ENCODE measurements at regions not wholly inside any gene's neighbourhood (a gene's known extent, or its start where the extent isn't known, plus 50 kb on each side); places are given as distances from the start of the nearest gene placed in this dataset.

DNA sequence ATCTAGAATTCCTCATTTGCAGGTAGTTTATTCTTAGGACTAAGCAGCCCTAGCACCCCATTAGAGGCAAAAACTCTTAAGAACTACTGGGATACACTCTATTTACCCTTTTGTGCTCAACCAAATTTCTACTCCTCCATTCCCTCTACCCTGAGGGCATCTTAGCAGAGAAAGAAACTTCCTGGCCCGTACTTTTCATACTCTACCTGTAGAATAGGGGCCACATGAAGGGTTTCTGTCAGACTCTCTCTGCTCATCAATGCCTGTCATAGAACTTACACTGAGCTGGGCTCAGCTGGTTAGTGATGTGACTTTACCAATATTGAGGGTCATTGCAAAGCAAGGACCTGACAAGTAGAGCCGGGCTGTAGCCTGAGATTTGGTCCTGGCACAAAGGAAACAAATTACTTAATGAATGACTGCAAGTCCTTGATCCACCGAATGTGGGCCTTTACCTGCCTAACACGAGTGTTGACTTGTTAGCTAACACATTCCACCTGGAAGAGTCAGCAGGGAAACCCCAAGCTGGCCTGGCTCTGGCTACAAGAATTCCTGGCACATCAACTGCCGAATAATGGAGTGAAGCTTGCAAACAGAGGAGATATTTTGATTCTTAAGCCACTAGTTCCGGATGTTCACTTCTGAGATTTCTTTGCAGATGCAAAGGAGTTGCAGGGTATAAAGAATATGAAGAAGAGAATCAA, 280.5 kb upstream of the JAG1 start:
- no peak for DNase-seq (ENCODE audit: low read depth in 3 of 3)

DNA sequence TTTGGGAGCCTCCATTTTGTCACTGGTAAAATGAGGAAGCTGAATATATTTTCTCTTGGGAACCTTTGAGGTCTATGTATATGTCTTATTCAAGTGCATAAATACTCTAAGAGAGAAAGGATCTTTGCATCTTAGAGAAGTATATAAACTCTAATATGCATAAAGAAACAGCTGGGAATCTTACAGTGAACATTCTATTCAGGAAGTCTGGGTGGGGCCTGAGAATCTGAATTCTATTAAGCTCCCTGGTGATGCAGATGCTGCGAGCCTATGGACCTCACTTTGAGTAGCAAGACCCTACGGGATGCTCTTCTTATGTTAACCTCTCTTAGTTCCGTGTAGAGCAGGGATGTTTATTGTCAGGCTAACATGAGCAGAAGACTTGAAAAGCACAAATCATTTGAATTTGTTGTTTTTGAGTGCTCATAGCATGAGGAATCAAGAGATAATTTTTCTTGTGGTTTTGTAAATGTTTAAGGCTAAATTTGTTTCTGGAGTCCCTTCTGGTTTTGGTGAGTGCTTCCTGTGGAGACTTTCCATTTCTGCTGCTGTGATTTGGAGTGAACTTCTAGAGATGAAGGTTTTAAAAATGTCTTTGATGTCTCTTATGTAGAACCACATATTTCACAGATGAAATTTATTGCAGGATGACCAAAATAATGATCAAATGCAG, 281.2 kb upstream of the JAG1 start:
- no peak for DNase-seq (ENCODE audit: low read depth in 3 of 3)

- no peak for DNase-seq (ENCODE audit: low read depth in 3 of 3)
These were observed 284.5 kb upstream of the JAG1 start for GRCh38 chr20:10958279-10958678.

GRCh38 chr20:10960416-10960815, 286.6 kb upstream of the JAG1 start:
- no peak for DNase-seq (ENCODE audit: low read depth in 3 of 3)

DNA sequence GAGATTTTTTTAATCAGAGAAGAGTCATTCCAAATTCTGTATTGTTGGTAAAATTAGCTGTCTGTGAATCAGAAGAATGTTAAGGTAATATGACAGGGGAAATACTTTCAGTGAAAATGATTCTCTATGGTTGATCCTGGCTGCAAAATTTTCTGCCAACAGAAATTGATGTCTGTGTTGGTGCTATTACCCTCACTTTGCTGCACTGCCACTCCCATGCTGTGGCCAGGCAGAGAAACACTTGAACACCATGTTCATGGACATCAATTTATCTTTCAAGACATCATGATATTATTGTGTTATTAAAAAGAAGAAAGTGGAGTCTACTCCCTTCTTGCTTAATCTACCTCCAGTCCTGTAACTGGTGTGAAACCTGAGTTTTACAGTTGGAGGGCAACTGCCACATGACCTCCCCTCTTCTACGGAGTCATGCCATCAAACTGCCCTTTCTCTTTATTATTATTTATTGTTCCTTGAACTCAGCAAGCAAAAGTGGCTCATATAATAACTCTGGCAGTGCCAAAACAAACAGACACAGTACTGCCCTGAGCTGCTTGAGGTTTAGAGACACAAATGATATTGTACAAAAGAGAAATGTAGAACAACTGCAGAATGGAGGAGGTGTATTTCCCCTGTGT, 288.0 kb upstream of the JAG1 start:
- DNase-seq (ENCODE audit: low read depth in 3 of 3) = no peak

DNA sequence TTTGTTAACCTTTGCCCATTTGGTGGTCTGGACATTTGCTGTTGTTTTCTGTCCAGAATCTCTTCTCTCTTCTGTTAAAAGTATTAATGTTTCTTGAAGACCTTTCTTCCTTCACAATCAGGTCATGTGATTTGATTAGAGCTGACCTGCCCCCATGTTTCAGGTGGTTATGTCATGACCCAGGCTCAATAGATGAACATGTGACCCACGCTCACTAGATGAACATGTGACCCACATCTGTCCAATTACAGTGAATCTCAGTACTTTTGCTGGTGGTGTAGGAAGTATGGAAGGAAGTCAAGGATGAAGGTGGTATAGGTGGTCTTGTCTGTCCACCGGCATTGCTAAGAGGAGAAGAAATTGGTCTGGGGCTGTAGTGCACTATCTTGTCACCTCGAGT, 289.1 kb upstream of the JAG1 start:
- DNase-seq (ENCODE audit: low read depth in 3 of 3) = no peak

- no peak for DNase-seq (ENCODE audit: low read depth in 3 of 3)
These were observed 290.0 kb upstream of the JAG1 start for GRCh38 chr20:10963717-10964266.

GRCh38 chr20:10965936-10966470, 292.2 kb upstream of the JAG1 start:
- no peak for DNase-seq (ENCODE audit: low read depth in 3 of 3)

DNA sequence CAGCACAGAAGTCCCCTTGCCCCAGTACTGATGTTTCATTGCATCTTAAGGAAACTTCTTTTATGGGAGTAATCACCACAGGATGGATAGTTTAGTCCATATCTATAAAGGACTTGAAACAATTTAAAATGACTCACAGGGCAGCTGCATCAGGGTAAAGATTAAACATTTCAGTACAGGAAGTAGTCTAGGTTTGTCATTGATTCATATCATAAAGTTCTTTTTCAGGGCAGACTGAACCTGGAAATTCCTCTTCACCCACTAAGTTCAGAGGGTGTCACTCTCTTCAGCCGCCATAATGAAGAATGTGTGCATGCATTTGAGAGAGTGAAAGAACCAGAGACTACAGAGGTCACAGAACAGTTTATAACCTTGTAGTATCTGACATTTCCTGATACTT, 296.3 kb upstream of the JAG1 start:
- DNase-seq (ENCODE audit: low read depth in 3 of 3) = no peak

DNA sequence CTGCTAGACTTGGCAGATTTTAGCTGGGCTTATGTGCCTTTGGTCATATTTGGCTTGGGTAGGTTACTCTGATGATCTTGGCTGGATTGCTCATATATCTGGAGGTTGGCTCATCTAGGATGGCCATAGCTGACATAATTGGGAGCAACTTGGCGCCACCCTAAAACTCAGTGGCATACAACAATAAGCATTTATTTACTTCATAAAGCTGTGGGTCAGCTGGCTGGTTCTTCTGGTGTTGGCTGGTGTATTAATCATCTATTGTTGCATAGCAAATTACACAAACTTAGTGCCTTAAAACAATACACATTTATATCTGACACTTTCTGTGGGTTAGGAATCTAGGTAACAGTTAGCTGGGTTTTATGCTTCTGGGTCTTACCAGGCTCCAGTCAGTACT, 297.3 kb upstream of the JAG1 start:
- no peak for DNase-seq (ENCODE audit: low read depth in 3 of 3)

GRCh38 chr20:10972219-10972860, 298.5 kb upstream of the JAG1 start:
- no peak for DNase-seq (ENCODE audit: low read depth in 3 of 3)

DNA sequence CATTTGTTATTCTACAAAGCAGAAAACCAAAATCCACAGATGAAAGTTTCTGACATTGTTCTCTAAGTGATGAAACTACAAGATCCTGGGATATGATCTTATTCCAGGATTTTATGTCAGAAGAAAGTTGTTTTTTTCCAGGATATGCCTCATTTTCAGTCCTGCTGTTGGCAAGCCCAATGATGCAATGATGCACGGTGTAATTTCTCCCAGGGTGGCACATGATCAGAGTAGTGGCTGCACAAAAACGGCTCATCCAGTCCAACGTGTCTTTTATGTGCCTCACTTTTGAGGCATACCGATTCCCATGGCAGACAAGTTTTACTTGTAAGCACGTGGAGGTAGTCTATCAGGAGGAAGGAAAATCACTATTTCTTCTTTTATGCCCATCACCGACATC, 302.3 kb upstream of the JAG1 start:
- no peak for DNase-seq (ENCODE audit: low read depth in 3 of 3)

DNA sequence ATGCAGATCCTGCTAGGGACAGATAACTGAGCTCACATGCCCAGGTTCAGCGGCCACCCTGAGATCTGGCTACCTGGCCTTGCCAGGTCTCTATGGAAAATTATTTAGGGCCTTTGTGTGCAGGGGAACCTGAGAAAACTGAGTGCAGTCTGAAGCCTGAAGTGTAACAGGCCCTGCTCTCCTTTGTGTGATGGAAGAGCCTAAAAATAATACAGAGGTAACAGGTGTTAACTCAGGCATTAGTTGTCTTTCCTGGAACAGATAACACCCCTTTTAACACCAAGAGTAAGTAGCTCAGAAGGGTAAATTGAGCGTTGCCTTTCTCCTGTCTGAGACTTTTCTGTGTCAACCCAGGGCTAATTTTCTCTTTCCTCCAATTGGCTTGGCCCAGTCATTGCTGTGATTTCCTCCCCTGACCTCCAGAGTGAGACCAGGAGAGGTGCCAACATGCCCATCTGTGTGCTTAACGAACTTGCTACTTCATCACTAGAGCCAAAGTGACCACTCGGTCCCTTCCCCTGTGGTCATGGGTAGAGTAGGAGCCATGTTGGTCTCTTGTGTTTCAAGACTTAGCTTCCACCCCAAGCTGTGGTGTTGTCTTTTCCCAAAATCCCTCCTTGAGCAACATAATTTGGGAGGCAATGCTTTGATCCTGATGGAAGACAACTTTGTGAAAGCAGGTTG, 304.4 kb upstream of the JAG1 start:
- DNase-seq (ENCODE audit: low read depth in 3 of 3) = no peak

DNA sequence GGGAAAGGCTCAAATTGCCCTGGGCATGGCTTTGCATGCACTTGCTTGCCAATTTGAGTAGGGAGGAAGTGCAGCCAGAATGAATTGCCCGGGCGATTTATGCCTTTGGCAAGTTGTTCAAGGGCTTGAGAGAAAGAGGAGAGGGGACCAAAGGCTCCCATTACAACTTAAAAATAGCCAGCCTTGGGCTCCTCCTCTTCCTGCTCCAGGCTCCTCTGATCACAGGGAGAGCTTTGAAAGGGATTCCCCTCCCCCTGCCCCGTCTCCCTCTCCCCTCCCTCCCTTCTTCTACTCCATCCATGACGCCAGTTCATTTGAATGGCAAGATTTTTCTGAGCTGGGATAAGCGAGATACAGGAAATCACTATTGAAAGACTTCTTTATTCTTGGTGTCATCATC, 304.9 kb upstream of the JAG1 start:
- no peak for DNase-seq (ENCODE audit: low read depth in 3 of 3)

GRCh38 chr20:10982692-10983091, 308.9 kb upstream of the JAG1 start:
- no peak for DNase-seq (ENCODE audit: low read depth in 3 of 3)

DNA sequence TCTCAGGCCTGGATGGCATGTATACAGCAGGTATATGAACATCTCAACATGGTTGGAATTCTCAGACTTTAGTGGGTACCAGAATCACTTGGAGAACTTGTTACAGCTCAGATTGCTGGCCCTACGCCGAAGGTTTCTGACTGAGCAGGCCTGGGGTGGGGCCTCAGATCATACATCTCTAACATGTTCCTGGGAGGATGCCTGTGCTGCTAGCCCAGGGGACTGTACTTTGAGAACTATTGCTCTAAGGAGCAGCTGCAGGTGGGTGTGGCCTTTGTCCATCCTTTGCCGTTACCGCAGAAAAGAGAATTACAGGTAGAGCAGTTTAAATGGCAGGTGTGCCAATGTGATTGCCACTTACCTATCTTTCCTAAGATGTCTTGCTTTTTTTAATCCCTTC, 310.5 kb upstream of the JAG1 start:
- no peak for DNase-seq (ENCODE audit: low read depth in 3 of 3)

- no peak for DNase-seq (ENCODE audit: low read depth in 3 of 3)
These were observed 311.1 kb upstream of the JAG1 start for GRCh38 chr20:10984913-10985312.

GRCh38 chr20:10985536-10985935, 311.7 kb upstream of the JAG1 start:
- no peak for DNase-seq (ENCODE audit: low read depth in 3 of 3)

DNA sequence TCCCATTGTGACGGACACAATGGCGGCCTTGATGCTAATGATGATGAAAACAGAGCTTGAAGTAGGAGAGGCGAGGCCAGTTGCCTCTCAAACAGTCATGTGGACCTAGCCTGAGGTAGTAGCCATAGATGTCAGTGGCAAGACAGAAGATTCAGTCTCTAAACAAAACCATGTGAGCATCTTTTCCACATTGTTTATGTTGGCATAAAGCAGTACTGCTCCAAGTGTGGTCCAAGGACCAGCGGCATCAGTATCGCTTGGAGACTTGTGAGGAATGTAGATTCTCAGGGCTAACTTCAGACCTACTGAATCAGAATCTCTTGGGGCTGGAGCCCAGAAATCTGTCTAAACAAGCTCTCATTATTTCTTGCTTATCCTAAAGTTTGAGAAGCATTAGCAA, 312.8 kb upstream of the JAG1 start:
- no peak for DNase-seq (ENCODE audit: low read depth in 3 of 3)

GRCh38 chr20:10987651-10988383, 314.0 kb upstream of the JAG1 start:
- DNase-seq (ENCODE audit: low read depth in 3 of 3) = no peak

Measured in stimulated activated CD4-positive, alpha-beta T cell treated with anti-CD3 and anti-CD28 coated beads, TNF-alpha, amount 100 ng/mL, for 48 hours (primary cell).